GM19099 (cell line): ENCODE measurements at regions not wholly inside any gene's neighbourhood (a gene's known extent, or its start where the extent isn't known, plus 50 kb on each side); places are given as distances from the start of the nearest gene placed in this dataset.

Source experiments
- POLR2A ChIP-seq: IDR thresholded peaks from 3 replicates; pipeline ENCODE4 v1.6.1; 2011; ENCODE audit warnings: low read depth; ENCODE audit not compliant: insufficient read length; ENCODE audit errors: extremely low read depth

GRCh38 chr20:48298851-48299484 is 513.7 kb upstream of the SULF2 start:
- TF ChIP-seq POLR2A = no peak

GRCh38 chr20:48298433-48298832 is 513.2 kb upstream of the SULF2 start:
- TF ChIP-seq POLR2A = no peak

DNA sequence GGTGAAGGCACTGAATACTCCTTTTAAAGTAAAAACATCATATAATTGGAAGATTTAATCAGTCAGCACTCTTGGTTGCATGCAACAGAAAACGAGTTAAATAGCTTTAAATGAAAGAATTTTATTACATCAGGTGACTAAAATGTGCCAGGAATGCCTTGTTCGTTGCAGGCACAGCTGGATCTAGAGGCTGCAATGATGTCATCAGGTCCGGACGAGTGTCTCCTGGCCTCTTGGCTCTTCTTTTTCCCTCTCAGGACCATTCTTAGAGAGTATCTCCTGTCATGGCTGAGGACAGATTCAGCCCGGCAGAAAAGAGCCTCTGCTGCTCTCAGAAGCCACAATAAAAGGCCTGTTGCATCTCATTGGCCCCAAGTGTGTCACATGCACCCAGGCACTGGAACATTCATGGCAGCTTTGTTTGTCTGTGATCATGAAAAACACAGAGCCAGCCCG is 510.7 kb upstream of the SULF2 start:
- no peak for TF ChIP-seq POLR2A

DNA sequence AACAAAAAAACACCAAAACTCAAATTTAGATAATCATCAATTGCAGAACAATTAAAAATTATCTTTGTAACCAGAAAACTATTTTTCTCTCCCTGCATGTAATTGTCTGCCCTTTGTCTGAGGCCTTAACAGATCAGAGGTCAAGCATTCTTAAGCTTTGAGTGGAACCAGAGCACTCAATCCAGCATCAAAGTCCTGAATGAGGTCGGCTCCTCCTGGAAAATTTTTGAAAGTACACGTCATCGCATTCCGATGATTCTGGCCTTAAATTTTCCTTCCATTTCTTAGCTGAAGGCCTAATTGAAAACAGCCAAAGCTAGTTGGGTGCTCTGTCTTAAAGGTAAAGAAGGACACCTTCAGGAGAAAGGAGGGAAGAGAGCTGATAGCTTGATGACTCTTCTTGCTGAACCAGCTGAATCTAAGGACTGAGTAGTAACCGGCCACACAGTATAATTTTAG is 510.2 kb upstream of the SULF2 start:
- no peak for TF ChIP-seq POLR2A

- no peak for TF ChIP-seq POLR2A
Observed at GRCh38 chr20:48294942-48295341, 509.7 kb upstream of the SULF2 start.

GRCh38 chr20:48294196-48294595 is 508.9 kb upstream of the SULF2 start:
- no peak for TF ChIP-seq POLR2A

DNA sequence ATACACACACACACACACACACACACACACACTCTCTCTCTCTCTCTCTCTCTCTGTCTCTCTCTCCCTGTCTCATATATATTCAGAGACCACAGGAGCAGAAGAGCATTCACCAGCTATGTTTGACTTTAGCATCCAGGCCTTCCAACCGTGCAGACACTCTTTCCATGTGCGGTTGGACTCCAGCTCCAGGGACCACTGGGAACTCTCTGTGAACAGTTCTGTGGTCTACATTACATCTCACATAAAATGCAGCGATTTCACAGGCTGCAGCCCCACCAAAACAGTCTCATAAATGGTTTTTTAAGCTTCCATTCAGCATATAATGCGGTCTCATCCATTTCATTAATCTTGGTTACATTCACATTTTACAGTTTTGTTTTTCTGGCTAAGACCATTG is 508.4 kb upstream of the SULF2 start:
- TF ChIP-seq POLR2A = no peak

GRCh38 chr20:48292806-48293205 is 507.5 kb upstream of the SULF2 start:
- TF ChIP-seq POLR2A = no peak

DNA sequence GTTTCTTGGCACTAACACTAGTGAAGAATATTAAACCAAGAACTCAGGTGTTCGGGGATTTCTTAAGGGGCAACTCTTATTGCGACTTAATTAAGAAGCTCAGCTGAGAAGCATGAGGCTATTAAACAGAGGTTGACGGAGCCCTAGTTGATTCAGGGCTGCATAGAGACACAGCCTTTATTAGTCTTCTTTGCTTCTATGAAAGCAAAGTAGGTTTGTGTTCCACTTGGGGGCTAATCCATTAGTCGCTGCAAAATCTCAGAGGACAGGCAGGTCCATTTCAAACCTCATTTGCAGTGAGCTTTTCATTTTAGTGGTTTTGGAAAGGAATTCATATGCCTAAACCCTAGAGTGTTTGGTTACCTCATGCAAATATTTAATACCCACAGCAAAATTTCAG is 506.6 kb upstream of the SULF2 start:
- TF ChIP-seq POLR2A = no peak

GRCh38 chr20:48288930-48289507 is 503.7 kb upstream of the SULF2 start:
- no peak for TF ChIP-seq POLR2A

- TF ChIP-seq POLR2A = no peak
Observed at GRCh38 chr20:48287552-48288170, 502.4 kb upstream of the SULF2 start.

GRCh38 chr20:48287021-48287494 is 501.8 kb upstream of the SULF2 start:
- no peak for TF ChIP-seq POLR2A

DNA sequence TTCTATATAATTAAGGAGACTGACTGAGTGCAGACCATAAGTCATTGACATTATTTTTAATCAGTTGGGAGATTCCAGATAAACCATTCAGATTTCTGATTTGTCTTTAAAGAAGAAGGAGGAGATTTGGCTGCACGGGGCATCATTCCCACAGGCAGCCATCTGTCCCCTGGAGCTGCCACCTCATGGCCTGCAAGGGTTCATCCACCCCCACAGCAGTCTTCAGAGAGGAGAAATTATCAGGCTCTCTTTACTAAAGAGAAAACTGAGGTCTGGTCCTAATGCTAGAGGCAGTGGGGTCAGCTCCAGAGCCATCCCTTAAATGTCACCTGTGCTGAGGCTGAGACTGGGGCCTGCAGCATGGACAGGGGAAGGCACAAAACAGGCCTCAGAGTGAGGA is 501.3 kb upstream of the SULF2 start:
- TF ChIP-seq POLR2A = no peak

DNA sequence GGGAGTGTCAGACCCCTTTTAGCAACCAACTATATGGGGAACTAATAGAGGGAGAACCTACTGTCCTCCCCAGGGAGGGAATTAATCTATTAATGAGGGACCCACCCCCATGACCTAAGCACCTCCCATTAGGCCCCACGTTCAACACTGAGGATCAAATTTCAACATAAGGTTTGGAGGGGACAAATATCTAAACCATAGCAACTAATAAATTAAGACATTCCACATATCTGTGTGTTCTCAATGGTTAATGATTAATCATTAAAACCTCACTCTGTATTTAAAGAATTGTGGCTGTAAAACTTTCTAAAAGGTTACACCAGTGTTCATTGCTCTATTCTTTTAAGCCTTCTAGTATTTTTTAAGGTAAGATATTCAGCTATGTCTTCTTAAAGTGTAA is 500.4 kb upstream of the SULF2 start:
- TF ChIP-seq POLR2A = no peak

GRCh38 chr20:48284837-48285236 is 499.6 kb upstream of the SULF2 start:
- no peak for TF ChIP-seq POLR2A

DNA sequence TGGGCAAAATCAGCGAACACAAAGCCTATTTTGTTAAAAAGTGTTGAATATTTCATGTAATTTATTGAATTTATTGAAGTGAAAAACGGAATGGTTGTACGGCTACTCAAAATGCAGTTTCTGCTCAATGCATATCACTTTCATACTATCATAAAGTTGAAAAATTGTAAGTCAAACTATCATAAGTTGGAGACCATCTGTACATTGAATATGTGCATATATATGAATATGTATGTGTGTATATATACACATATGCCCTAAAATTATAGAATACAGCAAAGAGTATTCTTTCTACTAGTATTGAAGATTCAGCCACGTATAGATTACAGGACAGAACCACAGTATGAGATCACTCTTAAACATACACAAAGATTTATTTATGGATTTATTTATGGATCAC is 499.0 kb upstream of the SULF2 start:
- no peak for TF ChIP-seq POLR2A
